GM12891 (cell line): ENCODE measurements at regions not wholly inside any gene's neighbourhood (a gene's known extent, or its start where the extent isn't known, plus 50 kb on each side); places are given as distances from the start of the nearest gene placed in this dataset.

Experiments used
- PAX5 ChIP-seq: IDR thresholded peaks from 2 replicates; pipeline ENCODE4 v1.6.1; 2011; ENCODE audit warnings: low read length, moderate library complexity, mild to moderate bottlenecking; ENCODE audit not compliant: insufficient read depth, severe bottlenecking
- POLR2A ChIP-seq: IDR thresholded peaks from 2 replicates; pipeline ENCODE4 v1.6.1; 2011; ENCODE audit warnings: low read depth, low read length, control low read depth
- POLR2AphosphoS5 ChIP-seq: IDR thresholded peaks from 2 replicates; pipeline ENCODE4 v1.6.1; 2011; ENCODE audit warnings: low read depth, low read length, control low read depth
- POU2F2 ChIP-seq: IDR thresholded peaks from 2 replicates; pipeline ENCODE4 v1.6.1; 2011; ENCODE audit warnings: low read depth, mild to moderate bottlenecking, control low read depth, low read length, moderate library complexity
- TAF1 ChIP-seq: IDR thresholded peaks from 2 replicates; pipeline ENCODE4 v1.6.1; 2011; ENCODE audit warnings: low read depth, low read length, control low read depth

- TF ChIP-seq POLR2AphosphoS5 (no peak), POLR2A (no peak), TAF1 (no peak), POU2F2 (no peak), PAX5 (no peak)
Observed at GRCh38 chr21:36560933-36561575, 81.1 kb upstream of the CLDN14 start.
